SJSA1 (cell line): ENCODE measurements at regions not wholly inside any gene's neighbourhood (a gene's known extent, or its start where the extent isn't known, plus 50 kb on each side); places are given as distances from the start of the nearest gene placed in this dataset.

Experiments used
- DNase-seq, 2 experiments: peaks; one replicate each; pipeline ENCODE4 v3.0.0-alpha.2; 2015 to 2020; ENCODE audit warnings: low spot score in 2 of 2, low read depth in 1 of 2
- H3K27ac ChIP-seq: fragments of 250-450 bp; sonication (Bioruptor Pico); 2 replicates; pipeline ENCODE4 v1.5.1; 2020; ENCODE audit warnings: mild to moderate bottlenecking, moderate library complexity
- H3K27me3 ChIP-seq: fragments of 250-450 bp; sonication (Bioruptor Pico); replicated peaks from 2 replicates; pipeline ENCODE4 v1.5.1; 2020; ENCODE audit warnings: mild to moderate bottlenecking, moderate library complexity
- H3K36me3 ChIP-seq: fragments of 250-450 bp; sonication (Bioruptor Pico); 2 replicates; pipeline ENCODE4 v1.5.1; 2020; ENCODE audit warnings: mild to moderate bottlenecking
- H3K4me1 ChIP-seq: fragments of 250-450 bp; sonication (Bioruptor Pico); replicated peaks from 2 replicates; pipeline ENCODE4 v1.6.1; 2021; ENCODE audit warnings: mild to moderate bottlenecking
- H3K4me3 ChIP-seq: fragments of 250-450 bp; sonication (Bioruptor Pico); 2 replicates; pipeline ENCODE4 v1.5.1; 2020; ENCODE audit warnings: mild to moderate bottlenecking
- H3K9me3 ChIP-seq: fragments of 250-450 bp; sonication (Bioruptor Pico); replicated peaks from 2 replicates; pipeline ENCODE4 v1.5.1; 2020; ENCODE audit warnings: mild to moderate bottlenecking

DNA sequence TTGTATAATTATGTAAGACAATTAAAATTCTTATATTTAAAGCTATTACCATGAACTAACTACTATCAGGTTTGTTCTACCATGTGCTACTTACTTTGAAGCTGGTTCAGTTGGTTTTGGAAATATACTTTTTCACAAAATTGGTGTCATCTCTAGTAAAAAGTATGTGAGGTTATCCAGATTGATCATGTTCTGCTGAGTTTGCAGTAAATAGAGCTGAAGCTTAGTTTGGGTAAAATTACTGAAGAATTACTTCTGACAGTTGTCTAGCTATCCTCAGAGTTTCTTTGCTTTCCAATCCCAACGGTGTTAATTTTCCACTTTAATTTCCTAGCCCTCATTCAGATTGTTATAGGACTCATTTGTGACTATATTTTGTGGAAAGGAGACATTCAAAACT lies 184.2 kb downstream of the FAT4 start:
- DNase-seq: no peak
- Histone ChIP-seq H3K4me1 (no peaks in the 10 kb centered on the region), H3K4me3 (no peak overlapping the region), H3K9me3 (no peaks in the 10 kb centered on the region), H3K27ac (no peak overlapping the region), H3K36me3 (no peaks in the 10 kb centered on the region), H3K27me3 (no peaks in the 10 kb centered on the region)

DNA sequence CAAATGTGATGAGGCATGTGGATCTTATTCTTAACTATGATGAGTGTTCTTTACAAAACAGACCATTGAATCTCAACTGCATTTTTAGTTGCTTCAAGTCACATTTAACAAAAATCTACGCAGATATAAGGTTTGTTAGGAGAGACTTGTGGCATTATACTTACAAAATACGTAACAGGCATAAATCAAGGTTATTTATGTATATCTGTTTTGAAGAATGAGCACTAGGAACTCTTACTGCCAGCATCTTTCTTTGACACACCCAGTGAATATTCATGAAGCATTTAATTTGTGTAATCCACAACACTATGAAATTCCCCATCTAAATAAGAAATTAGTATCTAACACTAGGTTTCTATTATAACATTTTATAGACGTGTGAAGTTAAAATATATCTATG lies 186.3 kb downstream of the FAT4 start:
- Histone ChIP-seq H3K27me3 (no peaks in the 10 kb centered on the region), H3K36me3 (no peaks in the 10 kb centered on the region), H3K4me1 (no peaks in the 10 kb centered on the region), H3K9me3 (no peaks in the 10 kb centered on the region), H3K4me3 (no peak overlapping the region), H3K27ac (no peak overlapping the region)
- DNase-seq: no peak

DNA sequence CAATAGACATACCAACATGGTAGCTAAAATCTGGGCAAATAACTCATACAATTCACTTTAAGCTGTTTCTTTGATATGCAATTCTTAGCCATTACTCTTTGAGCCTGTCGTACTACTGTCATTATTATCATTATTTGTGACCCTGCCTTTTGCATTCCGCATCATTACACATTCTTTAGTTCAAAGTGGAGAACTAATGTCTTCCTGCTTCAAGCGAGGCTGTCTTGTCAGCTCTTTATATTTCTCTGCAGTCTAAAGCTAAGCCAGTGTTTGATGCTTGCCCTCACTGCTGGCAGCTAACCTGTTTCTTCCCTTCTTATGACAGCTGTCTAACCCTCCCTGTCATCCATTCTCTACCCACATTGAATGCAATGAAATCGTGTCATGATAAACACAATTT lies 186.8 kb downstream of the FAT4 start:
- H3K36me3 ChIP-seq: no peaks in the 10 kb centered on the region
- no peak overlapping the region for H3K4me3 ChIP-seq
- H3K27me3 ChIP-seq: no peaks in the 10 kb centered on the region
- no peaks in the 10 kb centered on the region for H3K9me3 ChIP-seq
- no peak overlapping the region for H3K27ac ChIP-seq
- H3K4me1 ChIP-seq: no peaks in the 10 kb centered on the region
- DNase-seq: no peak

DNA sequence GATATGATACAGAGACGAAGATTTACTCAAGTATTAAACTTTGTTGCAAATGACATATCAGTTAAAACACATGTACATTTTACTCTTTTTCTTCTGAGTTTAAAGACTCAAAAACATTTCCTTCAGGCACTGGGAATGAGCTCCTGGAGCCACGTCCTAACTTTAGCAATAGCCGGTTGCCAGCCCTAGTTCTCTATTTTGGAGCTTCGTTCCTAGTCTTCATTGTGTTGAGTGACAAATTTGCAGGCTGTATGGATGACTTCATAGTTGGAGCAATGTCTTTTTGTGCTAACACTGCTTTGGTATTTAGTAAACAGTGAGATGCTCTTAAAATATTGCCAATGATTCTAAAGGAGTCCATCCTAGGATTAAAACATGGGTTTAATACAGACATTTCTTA lies 190.9 kb downstream of the FAT4 start:
- Histone ChIP-seq H3K4me1 (no peaks in the 10 kb centered on the region), H3K4me3 (no peak overlapping the region), H3K36me3 (no peaks in the 10 kb centered on the region), H3K27ac (no peak overlapping the region), H3K27me3 (no peaks in the 10 kb centered on the region), H3K9me3 (no peaks in the 10 kb centered on the region; the same call in 1 of the 2 replicates)
- DNase-seq: no peak

DNA sequence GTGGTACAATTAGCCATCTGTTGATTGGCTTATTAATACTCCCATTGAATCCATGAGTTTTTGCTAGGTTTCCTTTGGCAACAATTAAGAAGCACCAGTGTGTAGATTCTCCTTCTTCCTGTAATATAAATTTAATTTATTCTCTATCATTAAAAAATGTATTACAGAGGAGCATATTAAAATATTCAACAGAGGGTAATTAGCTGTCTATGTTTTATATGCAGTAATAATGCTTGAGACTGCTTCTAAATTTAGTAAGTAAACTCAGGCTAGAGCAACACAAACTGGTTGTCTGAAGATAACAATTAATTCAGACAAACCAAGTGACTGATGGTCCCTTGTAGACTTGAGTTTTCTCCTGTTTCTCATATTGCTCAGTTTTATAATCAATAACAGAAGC lies 192.4 kb downstream of the FAT4 start:
- no peaks in the 10 kb centered on the region for H3K36me3 ChIP-seq
- DNase-seq: no peak
- no peaks in the 10 kb centered on the region; the same call in 1 of the 2 replicates for H3K9me3 ChIP-seq
- H3K27ac ChIP-seq: no peak overlapping the region
- no peaks in the 10 kb centered on the region for H3K4me1 ChIP-seq
- H3K4me3 ChIP-seq: no peak overlapping the region
- H3K27me3 ChIP-seq: no peaks in the 10 kb centered on the region

DNA sequence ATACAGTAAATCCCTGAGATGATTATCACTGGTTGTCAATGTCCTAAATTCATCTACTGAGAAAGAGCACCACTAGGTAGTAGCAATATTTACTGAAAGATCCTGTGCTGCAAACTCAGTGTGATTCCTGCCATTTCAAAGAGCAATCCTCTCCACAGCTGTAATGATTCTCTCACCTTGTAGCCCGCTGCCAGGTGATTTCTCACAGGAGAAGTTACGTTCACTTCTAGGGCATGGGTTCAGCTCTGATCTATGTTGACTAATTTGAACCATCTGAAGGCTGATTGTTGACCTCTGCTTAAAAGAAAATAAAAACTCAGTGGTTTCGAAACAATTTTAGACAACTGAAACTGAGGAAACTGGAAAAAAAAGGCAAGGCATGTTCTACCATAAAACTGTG lies 197.0 kb downstream of the FAT4 start:
- Histone ChIP-seq H3K27ac (no peak overlapping the region), H3K27me3 (no peaks in the 10 kb centered on the region), H3K4me1 (no peaks in the 10 kb centered on the region), H3K4me3 (no peak overlapping the region), H3K36me3 (no peaks in the 10 kb centered on the region), H3K9me3 (no peaks in the 10 kb centered on the region; the same call in 1 of the 2 replicates)
- no peak for DNase-seq

DNA sequence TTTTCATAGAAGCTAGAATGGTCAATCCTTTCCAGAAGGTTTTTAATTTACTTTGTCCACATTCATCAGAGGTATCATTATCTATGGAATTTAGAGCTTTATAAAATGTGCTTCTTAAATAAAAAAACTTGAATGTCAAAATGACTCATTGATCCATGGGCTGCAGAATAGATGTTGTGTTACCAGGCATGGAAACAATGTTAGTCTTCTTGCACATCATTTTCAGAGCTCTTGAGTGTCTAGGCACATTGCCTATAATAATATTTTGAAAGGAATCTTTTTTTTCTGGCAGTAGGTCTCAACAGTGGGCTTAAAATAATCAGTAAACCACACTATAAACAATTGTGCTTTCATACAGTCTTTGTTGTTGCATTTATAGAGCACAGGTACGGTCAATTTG lies 200.3 kb downstream of the FAT4 start:
- H3K4me3 ChIP-seq: no peak overlapping the region

DNA sequence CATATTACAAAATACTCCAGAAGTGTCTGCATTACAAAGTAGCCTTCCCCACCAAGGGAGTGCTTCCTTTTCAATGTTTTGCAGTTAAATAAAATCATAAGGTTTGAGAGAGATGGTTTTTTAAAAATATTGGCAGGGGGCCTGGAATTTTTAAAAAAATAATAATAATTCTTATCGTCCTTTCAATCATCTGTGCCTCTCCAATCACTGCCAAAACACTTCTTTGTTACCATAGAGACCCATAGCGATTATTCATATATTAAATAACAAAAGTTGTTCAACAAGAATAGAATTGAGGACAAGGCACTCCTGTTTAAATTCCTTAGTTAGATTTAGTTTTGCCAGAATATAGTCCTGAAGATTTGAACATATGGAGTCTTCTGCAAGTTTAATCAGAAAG lies 203.1 kb downstream of the FAT4 start:
- Histone ChIP-seq H3K27ac (no peak overlapping the region), H3K4me3 (no peak overlapping the region), H3K9me3 (no peaks in the 10 kb centered on the region), H3K36me3 (no peaks in the 10 kb centered on the region), H3K27me3 (no peaks in the 10 kb centered on the region), H3K4me1 (no peaks in the 10 kb centered on the region)
- no peak for DNase-seq

More for the DNA sequence above, 200.3 kb downstream of the FAT4 start:
- DNase-seq: no peak
- no peaks in the 10 kb centered on the region for H3K27me3 ChIP-seq
- H3K36me3 ChIP-seq: no peaks in the 10 kb centered on the region
- no peak overlapping the region for H3K27ac ChIP-seq
- no peaks in the 10 kb centered on the region for H3K4me1 ChIP-seq
- no peaks in the 10 kb centered on the region for H3K9me3 ChIP-seq

DNA sequence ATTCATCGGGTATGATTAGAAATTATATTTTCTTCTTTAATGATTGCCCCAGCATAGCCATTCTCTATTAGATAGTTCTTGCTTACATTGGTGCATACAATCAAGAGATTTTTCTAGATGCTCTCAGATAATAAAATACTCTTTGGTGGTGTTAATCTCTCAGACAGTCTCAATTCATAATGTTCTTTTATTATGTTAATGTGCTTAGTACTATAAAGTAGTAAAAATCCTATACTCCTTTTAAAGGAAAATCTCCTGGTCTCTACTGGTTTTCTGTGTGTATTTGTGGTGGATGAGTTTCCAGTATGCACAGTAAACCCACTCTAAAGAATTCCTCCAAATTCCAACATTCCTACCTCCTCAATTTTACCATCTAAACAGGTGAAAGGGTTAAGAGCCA lies 203.5 kb downstream of the FAT4 start:
- H3K27me3 ChIP-seq: no peaks in the 10 kb centered on the region
- no peaks in the 10 kb centered on the region for H3K4me1 ChIP-seq
- H3K4me3 ChIP-seq: no peak overlapping the region
- DNase-seq: no peak
- H3K36me3 ChIP-seq: no peaks in the 10 kb centered on the region
- no peak overlapping the region for H3K27ac ChIP-seq
- no peaks in the 10 kb centered on the region for H3K9me3 ChIP-seq

DNA sequence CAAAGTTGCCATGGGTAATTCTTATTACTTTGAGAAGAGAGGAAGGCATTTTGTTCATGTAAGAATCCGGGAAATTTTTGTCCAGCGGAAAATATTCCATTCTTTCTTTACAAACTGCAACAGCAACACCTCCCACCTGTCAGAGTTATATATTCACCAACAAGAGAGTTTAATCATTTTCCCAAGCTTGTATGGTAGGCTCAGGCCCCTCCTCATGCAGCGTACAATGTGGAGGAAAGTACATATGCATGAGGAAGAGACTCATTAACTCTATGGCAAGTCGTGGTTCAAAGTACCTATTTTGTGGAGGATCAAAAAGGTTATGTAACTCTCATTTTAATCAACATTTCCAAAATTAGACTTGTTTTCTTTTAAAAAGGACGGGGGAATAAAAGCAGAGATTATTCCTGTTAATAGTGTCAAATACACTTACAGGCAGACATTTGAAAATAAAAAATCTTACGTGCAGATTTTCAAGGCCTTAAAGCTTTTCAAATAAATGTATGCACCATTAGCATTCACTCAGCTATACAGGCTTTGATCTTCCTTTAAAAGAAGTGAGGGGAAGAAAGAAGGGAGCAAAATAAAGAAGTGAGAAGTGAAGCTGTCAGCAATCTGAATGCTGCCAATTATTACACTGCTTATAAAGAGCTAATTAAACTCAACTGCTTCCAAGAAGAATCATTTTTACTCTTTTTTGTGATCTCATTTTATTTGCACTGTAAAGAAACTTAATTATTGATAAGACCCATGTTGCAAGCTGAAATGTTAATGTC lies 204.8 kb downstream of the FAT4 start:
- no peak for DNase-seq
- Histone ChIP-seq H3K27ac (no peak overlapping the region), H3K4me3 (no peak overlapping the region), H3K9me3 (no peaks in the 10 kb centered on the region), H3K27me3 (no peaks in the 10 kb centered on the region), H3K4me1 (no peaks in the 10 kb centered on the region), H3K36me3 (no peaks in the 10 kb centered on the region)

DNA sequence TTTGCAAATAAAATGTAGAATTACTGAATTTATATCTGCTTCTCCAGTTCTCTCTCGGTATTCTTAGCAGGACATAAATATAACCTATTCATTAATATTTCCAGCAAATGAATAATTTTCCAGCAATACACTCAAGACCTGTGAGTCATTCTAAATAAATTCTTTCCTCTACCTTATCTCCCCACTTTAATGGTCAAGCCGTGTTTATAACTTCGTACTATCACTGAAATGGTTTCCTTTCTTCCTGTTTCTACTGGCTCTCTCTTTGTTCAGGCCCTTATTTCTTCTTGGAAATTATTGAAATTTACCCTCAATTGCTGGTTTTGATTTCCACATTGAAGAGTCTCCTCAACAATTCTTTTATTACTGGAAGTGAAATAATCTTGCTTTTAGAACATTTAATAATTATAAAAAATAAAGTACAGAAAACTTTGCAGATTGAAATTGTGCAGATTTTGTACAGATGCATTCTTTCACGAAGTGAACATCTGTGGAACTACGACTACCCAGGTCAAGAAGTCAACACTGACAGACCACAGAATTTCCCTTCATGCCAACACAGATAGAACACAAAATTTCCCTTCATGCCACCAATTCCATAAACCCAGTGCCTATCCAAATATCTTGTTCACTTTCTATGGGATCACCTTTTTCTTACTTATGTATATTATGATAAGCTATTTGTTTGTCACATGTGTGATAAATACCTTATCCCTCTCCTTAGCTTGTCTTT lies 205.7 kb downstream of the FAT4 start:
- H3K27ac ChIP-seq: no peak overlapping the region
- no peaks in the 10 kb centered on the region for H3K27me3 ChIP-seq

DNA sequence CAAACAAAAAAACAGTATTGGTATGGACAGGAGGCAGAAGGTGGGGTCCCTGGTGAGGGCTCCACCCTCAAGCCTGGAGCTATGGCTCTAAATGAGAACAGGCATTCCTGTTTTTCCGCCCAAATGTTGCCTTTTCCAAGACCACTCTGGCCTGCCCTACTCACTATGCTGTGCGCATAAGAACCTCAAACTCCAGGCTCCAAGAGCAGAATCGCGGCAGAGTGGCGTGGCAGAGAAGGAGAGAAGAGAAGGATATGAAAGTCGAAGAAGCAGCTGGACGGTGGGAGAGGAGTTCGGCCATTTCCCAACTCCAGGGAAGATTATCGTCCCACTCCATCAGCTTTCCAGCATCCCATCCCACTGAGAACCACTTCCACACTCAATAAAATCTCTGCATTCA lies 207.8 kb downstream of the FAT4 start:
- Histone ChIP-seq H3K27me3 (no peaks in the 10 kb centered on the region), H3K4me1 (no peaks in the 10 kb centered on the region), H3K36me3 (no peaks in the 10 kb centered on the region), H3K27ac (no peak overlapping the region), H3K9me3 (no peaks in the 10 kb centered on the region), H3K4me3 (no peak overlapping the region)
- no peak for DNase-seq

More for the DNA sequence above, 205.7 kb downstream of the FAT4 start:
- Histone ChIP-seq H3K4me1 (no peaks in the 10 kb centered on the region), H3K36me3 (no peaks in the 10 kb centered on the region), H3K9me3 (no peaks in the 10 kb centered on the region), H3K4me3 (no peak overlapping the region)
- no peak for DNase-seq

DNA sequence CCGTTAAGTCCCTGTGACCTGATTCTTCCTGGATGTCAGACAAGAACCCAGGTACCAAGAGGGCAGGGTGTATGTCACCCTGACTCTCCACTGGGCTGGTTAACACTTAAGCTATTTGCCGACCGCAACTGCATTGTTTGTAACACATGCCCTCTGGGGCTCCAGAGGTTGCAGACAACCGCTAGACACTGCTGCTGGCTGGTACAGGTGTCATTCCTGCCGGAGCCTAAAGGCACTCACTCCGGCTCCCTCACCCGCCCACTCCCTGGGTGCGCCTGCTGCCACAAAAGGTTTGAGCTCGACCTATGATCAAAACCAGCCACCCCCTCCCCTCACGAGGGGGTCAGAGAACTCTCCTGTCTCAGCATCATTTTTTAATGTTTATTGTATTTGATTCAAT lies 208.2 kb downstream of the FAT4 start:
- Histone ChIP-seq H3K27ac (no peak overlapping the region), H3K4me3 (no peak overlapping the region), H3K36me3 (no peaks in the 10 kb centered on the region), H3K4me1 (no peaks in the 10 kb centered on the region), H3K9me3 (no peaks in the 10 kb centered on the region), H3K27me3 (no peaks in the 10 kb centered on the region)
- DNase-seq: no peak

DNA sequence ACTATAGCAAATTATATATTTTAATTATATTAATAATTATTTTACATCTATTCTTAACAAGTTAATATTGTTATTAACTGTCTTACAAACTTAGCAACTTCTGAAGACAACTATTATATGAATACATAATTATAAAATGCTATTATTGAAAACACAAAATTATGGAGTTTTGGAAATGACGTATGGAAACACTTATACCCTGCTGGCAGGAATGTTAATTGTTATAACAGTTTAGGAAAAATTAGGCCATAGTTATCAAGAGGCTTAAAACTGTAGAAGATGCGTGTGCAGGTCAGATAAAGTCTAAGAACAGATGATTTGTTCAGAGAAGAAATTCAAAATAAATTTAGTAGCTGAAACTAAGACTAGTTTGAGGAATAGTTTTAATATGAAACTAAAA lies 211.7 kb downstream of the FAT4 start:
- Histone ChIP-seq H3K4me1 (no peaks in the 10 kb centered on the region), H3K27ac (no peak overlapping the region), H3K36me3 (no peaks in the 10 kb centered on the region), H3K27me3 (no peaks in the 10 kb centered on the region), H3K4me3 (no peak overlapping the region), H3K9me3 (no peaks in the 10 kb centered on the region)
- no peak for DNase-seq
